K562 (cell line): ENCODE measurements at regions not wholly inside any gene's neighbourhood (a gene's known extent, or its start where the extent isn't known, plus 50 kb on each side); places are given as distances from the start of the nearest gene placed in this dataset.

Experiments used
- ATAC-seq: fragments of 200-7000 bp; cut with Tn5 transposase; 3 replicates; pipeline ENCODE4 v1.9.1; 2020; ENCODE audit warnings: moderate library complexity
- BruUV-seq: library from RNA; stranded (reverse); fragments of 400-500 nt; replicated peaks from 2 replicates; lab custom pipeline; 2021; lab: Mats Ljungman, UMichigan
- CTCF ChIA-PET: fragments of 300-600 bp; formaldehyde crosslinking; extraction: SDS; loops from one replicate; lab custom pipeline; 2021; ENCODE audit warnings: low intra/inter-chr PET ratio; lab: Yijun Ruan, JAX
- POLR2A ChIA-PET: fragments of 300-600, 350-650 bp; sonication (Branson Sonifier 250); formaldehyde crosslinking; extraction: SDS; loops from one replicate; lab custom pipeline; 2021; ENCODE audit warnings: antibody characterized with exemption, inconsistent platforms; lab: Yijun Ruan, JAX
- DNase-seq, 4 experiments: peaks; one replicate each; pipeline versions ENCODE4 v3.0.0 to v3.0.0-alpha.2; 2011 to 2018; ENCODE audit warnings: low spot score in 3 of 4, mixed read lengths in 3 of 4; ENCODE audit errors: extremely low read depth in 1 of 4
- FAIRE-seq: peaks from 2 replicates; lab custom pipeline; 2011; peaks lifted over from hg19 to GRCh38; lab: Jason Lieb, UNC
- H2AFZ ChIP-seq: 2 replicates; pipeline ENCODE4 v1.6.0; 2011; ENCODE audit warnings: low read depth, low read length, control low read depth, inconsistent platforms
- H3K27ac ChIP-seq: fragments of 200-600 bp; 3 replicates; pipeline ENCODE4 v1.8.0; 2011; ENCODE audit warnings: low read depth, mild to moderate bottlenecking, control low read depth, inconsistent platforms, low read length, moderate library complexity, mixed read lengths; ENCODE audit errors: extremely low read depth
- H3K27me3 ChIP-seq, 2 experiments: fragments of 300-600 bp in 1 of 2; 2 replicates in 1 of 2; 3 replicates in 1 of 2; pipeline versions ENCODE4 v1.6.0 to v1.8.0; 2011; ENCODE audit warnings: inconsistent platforms in 2 of 2, low read length in 2 of 2, mild to moderate bottlenecking in 1 of 2, mixed read lengths in 1 of 2, moderate library complexity in 1 of 2; ENCODE audit not compliant: control insufficient read depth in 2 of 2, insufficient read depth in 2 of 2
- H3K36me3 ChIP-seq: fragments of 300-600 bp; 3 replicates; pipeline ENCODE4 v1.8.0; 2011; ENCODE audit warnings: mild to moderate bottlenecking, low read length, inconsistent platforms; ENCODE audit not compliant: control insufficient read depth, insufficient read depth
- H3K4me1 ChIP-seq, 2 experiments: fragments of 200-600 bp in 1 of 2; replicated peaks in 1 of 2; 2 replicates in 1 of 2; 3 replicates in 1 of 2; pipeline versions ENCODE4 v1.5.1 to v1.8.0; 2011; ENCODE audit warnings: inconsistent platforms in 2 of 2, low read length in 2 of 2, mild to moderate bottlenecking in 1 of 2, mixed read lengths in 1 of 2, moderate library complexity in 1 of 2; ENCODE audit not compliant: control insufficient read depth in 2 of 2, insufficient read depth in 2 of 2
- H3K4me2 ChIP-seq: 2 replicates; pipeline ENCODE4 v1.6.1; 2011; ENCODE audit warnings: low read length, control low read depth, inconsistent platforms, mixed read lengths; ENCODE audit not compliant: insufficient read depth
- H3K4me3 ChIP-seq: fragments of 200-600 bp; sonication (generic), shearing (Covaris generic); 2 replicates; pipeline ENCODE4 v1.5.1; 2016; ENCODE audit warnings: control low read depth, inconsistent platforms
- H3K79me2 ChIP-seq: fragments of 200-600 bp; 3 replicates; pipeline ENCODE4 v1.8.0; 2011; ENCODE audit warnings: low read length, inconsistent platforms; ENCODE audit not compliant: control insufficient read depth, insufficient read depth
- H3K9ac ChIP-seq, 2 experiments: 2 replicates each; pipeline versions ENCODE4 v1.6.0 to v1.6.1; 2011; ENCODE audit warnings: low read depth in 2 of 2, low read length in 2 of 2, control low read depth in 1 of 2, inconsistent platforms in 1 of 2, mild to moderate bottlenecking in 1 of 2, mixed read lengths in 1 of 2; ENCODE audit not compliant: insufficient read depth in 1 of 2
- H3K9me1 ChIP-seq: one replicate; pipeline ENCODE4 v1.6.0; 2011; ENCODE audit warnings: inconsistent platforms, mild to moderate bottlenecking, low read length, moderate library complexity; ENCODE audit not compliant: control insufficient read depth, insufficient read depth
- H3K9me3 ChIP-seq: replicated peaks from 2 replicates; pipeline ENCODE4 v1.5.1; 2011; ENCODE audit warnings: low read depth, low read length, inconsistent platforms; ENCODE audit not compliant: control insufficient read depth, insufficient read depth
- H4K20me1 ChIP-seq: replicated peaks from 2 replicates; pipeline ENCODE4 v1.6.1; 2011; ENCODE audit warnings: low read length, inconsistent platforms, mixed read lengths; ENCODE audit not compliant: control insufficient read depth, insufficient read depth
- CHD2 ChIP-seq: IDR thresholded peaks from 2 replicates; pipeline ENCODE4 v1.6.1; 2011; ENCODE audit warnings: low read depth, low read length
- ZNF311 ChIP-seq: fragments of 250-450 bp; sonication (Bioruptor Pico); IDR thresholded peaks from 2 replicates; pipeline ENCODE4 v1.4.0; 2020; ENCODE audit warnings: mild to moderate bottlenecking, moderate library complexity
- ZNF668 ChIP-seq: fragments of 250-450 bp; sonication (Bioruptor Pico); IDR thresholded peaks from 2 replicates; pipeline ENCODE4 v1.8.0; 2022; ENCODE audit warnings: mild to moderate bottlenecking, inconsistent platforms
- WGBS: fragments of 100-300 bp; shearing (Covaris generic); methylation state at CpG from one replicate; pipeline ENCODE4 v1.1.6; 2016; ENCODE audit warnings: low coverage, mixed read lengths; ENCODE audit not compliant: insufficient coverage; ENCODE audit errors: missing lambda C conversion rate; 5-methylcytosine and 5-hydroxymethylcytosine counted together
- in situ Hi-C: fragments of 300-500 bp; cut with MboI; formaldehyde crosslinking; loops from 4 replicates; pipeline ENCODE4 v1.15.0; 2018; ENCODE audit warnings: inconsistent platforms, mixed read lengths
- intact Hi-C: fragments of 100-400 bp; cut with micrococcal nuclease; formaldehyde crosslinking; loops from 2 replicates; pipeline ENCODE4 v1.14.2; 2022
- TF ChIP-seq, protein P1 (sequence below): fragments of 250-450 bp; sonication (Bioruptor Pico); IDR thresholded peaks from 2 replicates; pipeline ENCODE4 v1.4.0; 2020; ENCODE audit warnings: mild to moderate bottlenecking, moderate library complexity
- TF ChIP-seq, protein P2 (sequence below): fragments of 450-650 bp; formaldehyde crosslinking; IDR thresholded peaks from 2 replicates; pipeline ENCODE4 v1.4.0; 2020; ENCODE audit warnings: mild to moderate bottlenecking
- TF ChIP-seq, protein P3 (sequence below): fragments of 450-650 bp; formaldehyde crosslinking; IDR thresholded peaks from 2 replicates; pipeline ENCODE4 v1.4.0; 2020; ENCODE audit warnings: mild to moderate bottlenecking, mixed read lengths

DNA sequence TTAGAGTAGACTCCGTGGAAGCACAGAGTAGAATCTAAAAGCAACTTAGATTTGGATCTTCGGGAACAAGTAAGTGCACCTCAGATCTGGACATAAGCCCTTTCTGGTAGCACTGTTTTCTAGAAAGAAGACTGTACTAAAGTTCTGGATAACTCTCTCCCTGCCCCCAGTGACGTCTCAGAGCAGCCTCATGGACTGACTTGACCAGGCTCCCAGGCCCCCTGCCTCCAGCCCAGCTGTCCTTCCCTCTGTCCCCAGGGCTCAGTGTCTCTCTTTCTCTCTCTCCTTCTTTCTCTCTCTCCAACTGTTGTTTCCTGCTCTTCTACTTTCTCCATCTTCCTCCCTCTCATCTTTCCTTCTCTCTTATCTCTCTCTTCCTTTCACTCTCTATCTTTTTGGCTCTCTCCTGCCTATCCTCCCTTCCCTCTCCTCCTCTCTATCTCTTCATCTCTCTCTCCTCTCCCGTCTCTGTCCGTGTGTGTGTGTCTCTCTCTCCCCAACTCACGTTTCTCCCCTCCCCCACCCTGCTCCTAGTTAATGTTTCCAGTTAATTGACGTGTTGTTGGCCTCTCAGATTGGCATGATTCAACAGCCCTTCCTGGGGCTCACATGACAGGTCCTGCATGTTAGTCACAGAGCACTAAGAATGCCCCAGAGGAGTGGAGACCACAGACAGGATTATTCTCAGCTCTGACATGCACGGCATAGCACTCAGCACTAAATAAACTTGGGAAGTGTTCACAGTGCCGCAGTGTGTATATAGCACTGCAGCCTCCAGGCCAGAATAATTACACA is 180.4 kb upstream of the FOXQ1 start:
- no peak overlapping the region for H2AFZ ChIP-seq
- under 1% methylated on average over 8 of the region's 9 CpGs for WGBS
- no peak overlapping the region for H3K9ac ChIP-seq
- no peak overlapping the region for H3K4me2 ChIP-seq
- no peaks in the 10 kb centered on the region for H3K4me1 ChIP-seq
- 0 out of 2 replicates have a peak, but pooled peaks cover 4% of the 10 kb centered on the region for H4K20me1 ChIP-seq
- no peak for ATAC-seq
- FAIRE-seq: no peak
- no peak for DNase-seq
- no peaks in the 10 kb centered on the region for H3K9me3 ChIP-seq
- intact Hi-C loops: no loop called here
- in situ Hi-C loops: no loop called here
- H3K9me1 ChIP-seq: no peaks in the 10 kb centered on the region
- no peaks in the 10 kb centered on the region for H3K79me2 ChIP-seq
- CTCF ChIA-PET: no interaction called here
- H3K27ac ChIP-seq: no peak overlapping the region
- H3K27me3 ChIP-seq: peaks cover 0 to 26% of the 10 kb centered on the region in 2 experiments; a peak in 2 of 5 replicates
- BruUV-seq: no TSS peak
- POLR2A ChIA-PET: no interaction called here
- no peak overlapping the region for H3K4me3 ChIP-seq
- TF ChIP-seq, protein P1, sequence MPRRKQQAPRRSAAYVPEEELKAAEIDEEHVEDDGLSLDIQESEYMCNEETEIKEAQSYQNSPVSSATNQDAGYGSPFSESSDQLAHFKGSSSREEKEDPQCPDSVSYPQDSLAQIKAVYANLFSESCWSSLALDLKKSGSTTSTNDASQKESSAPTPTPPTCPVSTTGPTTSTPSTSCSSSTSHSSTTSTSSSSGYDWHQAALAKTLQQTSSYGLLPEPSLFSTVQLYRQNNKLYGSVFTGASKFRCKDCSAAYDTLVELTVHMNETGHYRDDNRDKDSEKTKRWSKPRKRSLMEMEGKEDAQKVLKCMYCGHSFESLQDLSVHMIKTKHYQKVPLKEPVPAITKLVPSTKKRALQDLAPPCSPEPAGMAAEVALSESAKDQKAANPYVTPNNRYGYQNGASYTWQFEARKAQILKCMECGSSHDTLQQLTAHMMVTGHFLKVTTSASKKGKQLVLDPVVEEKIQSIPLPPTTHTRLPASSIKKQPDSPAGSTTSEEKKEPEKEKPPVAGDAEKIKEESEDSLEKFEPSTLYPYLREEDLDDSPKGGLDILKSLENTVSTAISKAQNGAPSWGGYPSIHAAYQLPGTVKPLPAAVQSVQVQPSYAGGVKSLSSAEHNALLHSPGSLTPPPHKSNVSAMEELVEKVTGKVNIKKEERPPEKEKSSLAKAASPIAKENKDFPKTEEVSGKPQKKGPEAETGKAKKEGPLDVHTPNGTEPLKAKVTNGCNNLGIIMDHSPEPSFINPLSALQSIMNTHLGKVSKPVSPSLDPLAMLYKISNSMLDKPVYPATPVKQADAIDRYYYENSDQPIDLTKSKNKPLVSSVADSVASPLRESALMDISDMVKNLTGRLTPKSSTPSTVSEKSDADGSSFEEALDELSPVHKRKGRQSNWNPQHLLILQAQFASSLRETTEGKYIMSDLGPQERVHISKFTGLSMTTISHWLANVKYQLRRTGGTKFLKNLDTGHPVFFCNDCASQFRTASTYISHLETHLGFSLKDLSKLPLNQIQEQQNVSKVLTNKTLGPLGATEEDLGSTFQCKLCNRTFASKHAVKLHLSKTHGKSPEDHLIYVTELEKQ: no peak
- TF ChIP-seq ZNF311 (CRISPR knock-in tag) (no peak), CHD2 (no peak), ZNF668 (CRISPR knock-in tag) (no peak)
- TF ChIP-seq, protein P2, sequence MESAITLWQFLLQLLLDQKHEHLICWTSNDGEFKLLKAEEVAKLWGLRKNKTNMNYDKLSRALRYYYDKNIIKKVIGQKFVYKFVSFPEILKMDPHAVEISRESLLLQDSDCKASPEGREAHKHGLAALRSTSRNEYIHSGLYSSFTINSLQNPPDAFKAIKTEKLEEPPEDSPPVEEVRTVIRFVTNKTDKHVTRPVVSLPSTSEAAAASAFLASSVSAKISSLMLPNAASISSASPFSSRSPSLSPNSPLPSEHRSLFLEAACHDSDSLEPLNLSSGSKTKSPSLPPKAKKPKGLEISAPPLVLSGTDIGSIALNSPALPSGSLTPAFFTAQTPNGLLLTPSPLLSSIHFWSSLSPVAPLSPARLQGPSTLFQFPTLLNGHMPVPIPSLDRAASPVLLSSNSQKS (CRISPR knock-in tag): no peak
- TF ChIP-seq, protein P3, sequence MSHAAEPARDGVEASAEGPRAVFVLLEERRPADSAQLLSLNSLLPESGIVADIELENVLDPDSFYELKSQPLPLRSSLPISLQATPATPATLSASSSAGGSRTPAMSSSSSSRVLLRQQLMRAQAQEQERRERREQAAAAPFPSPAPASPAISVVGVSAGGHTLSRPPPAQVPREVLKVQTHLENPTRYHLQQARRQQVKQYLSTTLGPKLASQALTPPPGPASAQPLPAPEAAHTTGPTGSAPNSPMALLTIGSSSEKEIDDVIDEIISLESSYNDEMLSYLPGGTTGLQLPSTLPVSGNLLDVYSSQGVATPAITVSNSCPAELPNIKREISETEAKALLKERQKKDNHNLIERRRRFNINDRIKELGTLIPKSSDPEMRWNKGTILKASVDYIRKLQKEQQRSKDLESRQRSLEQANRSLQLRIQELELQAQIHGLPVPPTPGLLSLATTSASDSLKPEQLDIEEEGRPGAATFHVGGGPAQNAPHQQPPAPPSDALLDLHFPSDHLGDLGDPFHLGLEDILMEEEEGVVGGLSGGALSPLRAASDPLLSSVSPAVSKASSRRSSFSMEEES (CRISPR knock-in tag): no peak
- H3K36me3 ChIP-seq: no peaks in the 10 kb centered on the region
